Mesothelial cell of epicardium (in vitro differentiated cells): ENCODE measurements at regions not wholly inside any gene's neighbourhood (a gene's known extent, or its start where the extent isn't known, plus 50 kb on each side); places are given as distances from the start of the nearest gene placed in this dataset.

ENCODE experiments used
- DNase-seq, 2 experiments: peaks; one replicate each; pipeline ENCODE4 v3.0.0; 2021; ENCODE audit warnings: low spot score in 2 of 2; ENCODE audit not compliant: unreplicated experiment in 2 of 2
- H3K27ac Mint-ChIP-seq: 2 replicates; pipeline ENCODE4 v1.8.0; 2021; ENCODE audit warnings: mixed read lengths
- H3K27me3 Mint-ChIP-seq: 2 replicates; pipeline ENCODE4 v1.8.0; 2021; ENCODE audit warnings: low read depth, mixed read lengths
- H3K36me3 Mint-ChIP-seq: 2 replicates; pipeline ENCODE4 v1.8.0; 2021; ENCODE audit warnings: mixed read lengths
- H3K4me1 Mint-ChIP-seq: 2 replicates; pipeline ENCODE4 v1.8.0; 2021; ENCODE audit warnings: mixed read lengths
- H3K4me3 Mint-ChIP-seq: 2 replicates; pipeline ENCODE4 v1.8.0; 2021; ENCODE audit warnings: mild to moderate bottlenecking, moderate library complexity, mixed read lengths
- H3K9me3 Mint-ChIP-seq: 2 replicates; pipeline ENCODE4 v1.8.0; 2021; ENCODE audit warnings: mixed read lengths
- TF ChIP-seq, protein P1 (sequence below): fragments of 200-600 bp; sonication (generic); IDR thresholded peaks from one replicate; pipeline ENCODE4 v1.5.0; 2021; ENCODE audit warnings: antibody characterized with exemption; ENCODE audit not compliant: unreplicated experiment

DNA sequence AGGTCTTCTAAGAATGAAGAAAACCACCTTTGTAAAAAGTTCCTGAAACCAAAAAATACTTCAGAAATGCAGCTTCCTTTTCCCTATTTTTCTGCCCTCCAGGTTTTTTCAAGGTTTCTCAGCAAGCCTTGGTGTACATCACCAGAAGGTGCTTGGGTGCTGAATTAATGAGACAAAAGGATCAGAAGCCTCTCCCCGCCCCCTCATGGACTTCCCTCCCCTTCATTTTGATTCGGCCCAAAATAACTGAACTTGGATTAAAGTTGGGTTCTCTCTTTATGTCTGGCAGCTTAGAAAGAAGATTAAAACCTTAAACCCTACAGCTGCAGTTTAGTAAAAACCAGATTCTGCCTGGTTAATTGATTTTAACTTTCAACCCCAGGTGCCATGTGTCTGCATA lies 121.7 kb upstream of the ERCC4 start:
- H3K4me3 Mint-ChIP-seq, result no peak overlapping the region
- H3K27ac Mint-ChIP-seq, result no peak overlapping the region
- TF ChIP-seq, protein P1, sequence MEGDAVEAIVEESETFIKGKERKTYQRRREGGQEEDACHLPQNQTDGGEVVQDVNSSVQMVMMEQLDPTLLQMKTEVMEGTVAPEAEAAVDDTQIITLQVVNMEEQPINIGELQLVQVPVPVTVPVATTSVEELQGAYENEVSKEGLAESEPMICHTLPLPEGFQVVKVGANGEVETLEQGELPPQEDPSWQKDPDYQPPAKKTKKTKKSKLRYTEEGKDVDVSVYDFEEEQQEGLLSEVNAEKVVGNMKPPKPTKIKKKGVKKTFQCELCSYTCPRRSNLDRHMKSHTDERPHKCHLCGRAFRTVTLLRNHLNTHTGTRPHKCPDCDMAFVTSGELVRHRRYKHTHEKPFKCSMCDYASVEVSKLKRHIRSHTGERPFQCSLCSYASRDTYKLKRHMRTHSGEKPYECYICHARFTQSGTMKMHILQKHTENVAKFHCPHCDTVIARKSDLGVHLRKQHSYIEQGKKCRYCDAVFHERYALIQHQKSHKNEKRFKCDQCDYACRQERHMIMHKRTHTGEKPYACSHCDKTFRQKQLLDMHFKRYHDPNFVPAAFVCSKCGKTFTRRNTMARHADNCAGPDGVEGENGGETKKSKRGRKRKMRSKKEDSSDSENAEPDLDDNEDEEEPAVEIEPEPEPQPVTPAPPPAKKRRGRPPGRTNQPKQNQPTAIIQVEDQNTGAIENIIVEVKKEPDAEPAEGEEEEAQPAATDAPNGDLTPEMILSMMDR, result no peak
- DNase-seq, result no peak
- H3K4me1 Mint-ChIP-seq, result no peaks in the 10 kb centered on the region
- H3K36me3 Mint-ChIP-seq, result no peaks in the 10 kb centered on the region
- peaks cover 36% of the 10 kb centered on the region for H3K27me3 Mint-ChIP-seq
- H3K9me3 Mint-ChIP-seq, result no peaks in the 10 kb centered on the region

- no peak for DNase-seq
- TF ChIP-seq, protein P1, result no peak
- Mint-ChIP-seq H3K27ac (no peak overlapping the region), H3K9me3 (peaks cover 6% of the 10 kb centered on the region), H3K36me3 (no peaks in the 10 kb centered on the region), H3K4me3 (no peak overlapping the region), H3K27me3 (peaks cover 28% of the 10 kb centered on the region), H3K4me1 (no peaks in the 10 kb centered on the region)
These were observed 116.0 kb upstream of the ERCC4 start for GRCh38 chr16:13803974-13804373.

DNA sequence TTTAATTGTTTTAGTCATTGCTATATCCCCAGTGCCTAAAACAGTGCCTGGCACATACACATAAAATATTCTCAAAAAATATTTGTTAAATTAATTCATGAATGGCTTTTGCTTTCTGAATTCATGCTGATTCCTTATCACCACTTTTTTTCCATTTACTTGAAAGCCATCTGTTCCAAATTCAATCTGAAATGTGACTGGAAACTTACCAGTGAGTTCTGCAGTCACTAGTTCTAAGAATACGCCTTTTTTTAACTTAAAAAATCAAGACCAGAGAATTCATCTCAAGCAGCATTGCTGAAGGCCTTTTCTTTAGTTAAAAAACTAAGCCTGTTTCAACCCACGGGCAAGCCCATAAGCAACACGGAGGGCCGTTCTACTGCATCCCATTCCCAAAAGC lies 114.0 kb upstream of the ERCC4 start:
- H3K4me3 Mint-ChIP-seq, result no peak overlapping the region

GRCh38 chr16:13806671-13807070 lies 113.3 kb upstream of the ERCC4 start:
- DNase-seq, result no peak
- Mint-ChIP-seq H3K27me3 (peaks cover 27% of the 10 kb centered on the region), H3K9me3 (peaks cover 6% of the 10 kb centered on the region), H3K4me1 (no peaks in the 10 kb centered on the region), H3K36me3 (no peaks in the 10 kb centered on the region), H3K4me3 (no peak overlapping the region), H3K27ac (no peak overlapping the region)
- TF ChIP-seq, protein P1, result no peak

More for the DNA sequence above, 114.0 kb upstream of the ERCC4 start:
- no peaks in the 10 kb centered on the region for H3K4me1 Mint-ChIP-seq
- DNase-seq, result no peak
- H3K36me3 Mint-ChIP-seq, result no peaks in the 10 kb centered on the region
- H3K27me3 Mint-ChIP-seq, result peaks cover 26% of the 10 kb centered on the region
- no peak overlapping the region for H3K27ac Mint-ChIP-seq
- H3K9me3 Mint-ChIP-seq, result peaks cover 6% of the 10 kb centered on the region
- TF ChIP-seq, protein P1, result no peak

- Mint-ChIP-seq H3K4me1 (no peaks in the 10 kb centered on the region), H3K36me3 (no peaks in the 10 kb centered on the region), H3K9me3 (peaks cover 6% of the 10 kb centered on the region), H3K27me3 (peaks cover 28% of the 10 kb centered on the region), H3K4me3 (no peak overlapping the region), H3K27ac (no peak overlapping the region)
- no peak for DNase-seq
- TF ChIP-seq, protein P1, result no peak
These were observed 111.9 kb upstream of the ERCC4 start for GRCh38 chr16:13808102-13808501.

- H3K27me3 Mint-ChIP-seq, result peaks cover 40% of the 10 kb centered on the region
- H3K4me1 Mint-ChIP-seq, result no peaks in the 10 kb centered on the region
- no peaks in the 10 kb centered on the region for H3K36me3 Mint-ChIP-seq
- H3K9me3 Mint-ChIP-seq, result no peaks in the 10 kb centered on the region
- TF ChIP-seq, protein P1, result no peak
- DNase-seq, result no peak
- H3K4me3 Mint-ChIP-seq, result no peak overlapping the region
- no peak overlapping the region for H3K27ac Mint-ChIP-seq
These were observed 110.2 kb upstream of the ERCC4 start for GRCh38 chr16:13809765-13810164.
